ENCODE measurements at regions not wholly inside any gene's neighbourhood (a gene's known extent, or its start where the extent isn't known, plus 50 kb on each side); places are given as distances from the start of the nearest gene placed in this dataset.

DNA sequence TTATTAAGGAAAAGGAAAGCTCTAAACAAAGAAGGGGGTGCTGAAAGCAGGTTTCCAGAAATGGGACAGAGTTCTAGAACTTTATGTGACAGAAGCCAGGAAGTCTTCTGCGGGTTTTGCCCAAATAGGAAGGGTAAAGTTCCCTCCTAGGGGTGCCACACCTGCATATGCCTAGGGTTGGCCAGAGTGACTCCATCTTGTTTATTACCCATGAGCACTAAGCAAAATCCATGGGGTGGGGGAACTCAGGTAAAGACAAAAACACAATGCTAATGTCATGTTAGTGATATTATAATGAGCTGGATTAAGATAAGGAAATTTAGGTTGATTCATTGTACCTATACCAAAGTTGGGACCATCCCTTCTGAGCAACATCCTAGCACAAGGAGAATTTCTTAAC, 1132.7 kb downstream of the KCNT2 start:
- DNase-seq (ENCODE audit: low read depth, low spot score) = no peak
- no peaks in the 10 kb centered on the region for H3K4me1 ChIP-seq (ENCODE audit: control insufficient read depth, insufficient read depth, low read length)
- H3K9me3 ChIP-seq (ENCODE audit: control insufficient read depth, insufficient read depth, low read length) = no peaks in the 10 kb centered on the region
- H3K4me3 ChIP-seq (ENCODE audit: low read length) = no peak overlapping the region
- H3K27me3 ChIP-seq (ENCODE audit: control insufficient read depth, insufficient read depth, low read length) = no peaks in the 10 kb centered on the region
- no CpG with 5 or more reads among the region's 1 CpG for WGBS (ENCODE audit: insufficient coverage, insufficient read length)
- H3K27ac ChIP-seq (ENCODE audit: low read length) = no peak overlapping the region
- H3K36me3 ChIP-seq (ENCODE audit: control insufficient read depth, insufficient read depth, low read length) = no peaks in the 10 kb centered on the region

GRCh38 chr1:195472291-195472690, 1135.9 kb downstream of the KCNT2 start:
- no CpG with 5 or more reads among the region's 4 CpGs for WGBS (ENCODE audit: insufficient coverage, insufficient read length)
- DNase-seq (ENCODE audit: low read depth, low spot score) = no peak
- Histone ChIP-seq H3K27ac (ENCODE audit: low read length) (no peak overlapping the region), H3K36me3 (ENCODE audit: control insufficient read depth, insufficient read depth, low read length) (no peaks in the 10 kb centered on the region), H3K4me3 (ENCODE audit: low read length) (no peak overlapping the region), H3K9me3 (ENCODE audit: control insufficient read depth, insufficient read depth, low read length) (no peaks in the 10 kb centered on the region), H3K27me3 (ENCODE audit: control insufficient read depth, insufficient read depth, low read length) (no peaks in the 10 kb centered on the region), H3K4me1 (ENCODE audit: control insufficient read depth, insufficient read depth, low read length) (no peaks in the 10 kb centered on the region)

- no peak for DNase-seq (ENCODE audit: low read depth, low spot score)
- H3K36me3 ChIP-seq (ENCODE audit: control insufficient read depth, insufficient read depth, low read length) = no peaks in the 10 kb centered on the region
- WGBS (ENCODE audit: insufficient coverage, insufficient read length) = no CpG with 5 or more reads among the region's 1 CpG
- no peaks in the 10 kb centered on the region for H3K27me3 ChIP-seq (ENCODE audit: control insufficient read depth, insufficient read depth, low read length)
- H3K27ac ChIP-seq (ENCODE audit: low read length) = no peak overlapping the region
- no peaks in the 10 kb centered on the region for H3K4me1 ChIP-seq (ENCODE audit: control insufficient read depth, insufficient read depth, low read length)
- H3K4me3 ChIP-seq (ENCODE audit: low read length) = no peak overlapping the region
- H3K9me3 ChIP-seq (ENCODE audit: control insufficient read depth, insufficient read depth, low read length) = no peaks in the 10 kb centered on the region
These were observed 1141.6 kb downstream of the KCNT2 start for GRCh38 chr1:195466639-195467038.

- no peak overlapping the region for H3K4me3 ChIP-seq (ENCODE audit: low read length)
- H3K36me3 ChIP-seq (ENCODE audit: control insufficient read depth, insufficient read depth, low read length) = no peaks in the 10 kb centered on the region
- DNase-seq (ENCODE audit: low read depth, low spot score) = no peak
- H3K27me3 ChIP-seq (ENCODE audit: control insufficient read depth, insufficient read depth, low read length) = no peaks in the 10 kb centered on the region
- H3K27ac ChIP-seq (ENCODE audit: low read length) = no peak overlapping the region
- H3K4me1 ChIP-seq (ENCODE audit: control insufficient read depth, insufficient read depth, low read length) = no peaks in the 10 kb centered on the region
- H3K9me3 ChIP-seq (ENCODE audit: control insufficient read depth, insufficient read depth, low read length) = no peaks in the 10 kb centered on the region
These were observed 1145.6 kb downstream of the KCNT2 start for GRCh38 chr1:195462646-195463045.

- H3K27me3 ChIP-seq (ENCODE audit: control insufficient read depth, insufficient read depth, low read length) = no peaks in the 10 kb centered on the region
- no peaks in the 10 kb centered on the region for H3K9me3 ChIP-seq (ENCODE audit: control insufficient read depth, insufficient read depth, low read length)
- no peak overlapping the region for H3K27ac ChIP-seq (ENCODE audit: low read length)
- no peak for DNase-seq (ENCODE audit: low read depth, low spot score)
- no CpG with 5 or more reads among the region's 2 CpGs for WGBS (ENCODE audit: insufficient coverage, insufficient read length)
- no peak overlapping the region for H3K4me3 ChIP-seq (ENCODE audit: low read length)
- no peaks in the 10 kb centered on the region for H3K4me1 ChIP-seq (ENCODE audit: control insufficient read depth, insufficient read depth, low read length)
- no peaks in the 10 kb centered on the region for H3K36me3 ChIP-seq (ENCODE audit: control insufficient read depth, insufficient read depth, low read length)
These were observed 1146.1 kb downstream of the KCNT2 start for GRCh38 chr1:195462152-195462551.

- no peak for DNase-seq (ENCODE audit: low read depth, low spot score)
- Histone ChIP-seq H3K9me3 (ENCODE audit: control insufficient read depth, insufficient read depth, low read length) (no peaks in the 10 kb centered on the region), H3K27me3 (ENCODE audit: control insufficient read depth, insufficient read depth, low read length) (no peaks in the 10 kb centered on the region), H3K4me1 (ENCODE audit: control insufficient read depth, insufficient read depth, low read length) (no peaks in the 10 kb centered on the region), H3K27ac (ENCODE audit: low read length) (no peak overlapping the region), H3K4me3 (ENCODE audit: low read length) (no peak overlapping the region), H3K36me3 (ENCODE audit: control insufficient read depth, insufficient read depth, low read length) (no peaks in the 10 kb centered on the region)
These were observed 1149.9 kb downstream of the KCNT2 start for GRCh38 chr1:195458365-195458764.

- H3K4me3 ChIP-seq (ENCODE audit: low read length) = no peak overlapping the region
- H3K4me1 ChIP-seq (ENCODE audit: control insufficient read depth, insufficient read depth, low read length) = no peaks in the 10 kb centered on the region; the same call in 1 of the 2 replicates
- H3K36me3 ChIP-seq (ENCODE audit: control insufficient read depth, insufficient read depth, low read length) = no peaks in the 10 kb centered on the region
- no peaks in the 10 kb centered on the region for H3K9me3 ChIP-seq (ENCODE audit: control insufficient read depth, insufficient read depth, low read length)
- no peak overlapping the region for H3K27ac ChIP-seq (ENCODE audit: low read length)
- H3K27me3 ChIP-seq (ENCODE audit: control insufficient read depth, insufficient read depth, low read length) = no peaks in the 10 kb centered on the region
- DNase-seq (ENCODE audit: low read depth, low spot score) = no peak
- WGBS (ENCODE audit: insufficient coverage, insufficient read length) = no CpG with 5 or more reads among the region's 2 CpGs
These were observed 1157.4 kb downstream of the KCNT2 start for GRCh38 chr1:195450794-195451193.

DNA sequence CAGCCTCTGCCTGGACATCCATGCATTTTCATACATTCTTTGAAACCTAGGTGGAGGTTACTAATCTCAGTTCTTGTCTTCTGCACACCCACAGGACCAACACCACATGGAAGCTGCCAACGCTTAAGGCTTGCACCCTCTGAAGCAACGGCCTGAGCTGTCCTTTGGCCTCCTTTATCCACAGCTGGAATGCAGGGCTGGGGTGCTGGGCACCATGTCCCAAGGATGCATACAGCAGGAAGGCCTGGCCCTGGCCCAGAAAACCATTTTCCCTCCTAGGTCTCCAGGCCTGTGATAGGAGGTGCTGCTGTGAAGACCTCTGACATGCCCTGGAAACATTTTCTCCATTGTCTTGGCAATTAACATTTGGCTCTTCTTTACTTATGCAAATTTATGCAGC, 1168.6 kb downstream of the KCNT2 start:
- Histone ChIP-seq H3K9me3 (ENCODE audit: control insufficient read depth, insufficient read depth, low read length) (no peaks in the 10 kb centered on the region), H3K27ac (ENCODE audit: low read length) (no peak overlapping the region), H3K36me3 (ENCODE audit: control insufficient read depth, insufficient read depth, low read length) (no peaks in the 10 kb centered on the region), H3K4me3 (ENCODE audit: low read length) (no peak overlapping the region), H3K4me1 (ENCODE audit: control insufficient read depth, insufficient read depth, low read length) (no peaks in the 10 kb centered on the region), H3K27me3 (ENCODE audit: control insufficient read depth, insufficient read depth, low read length) (no peaks in the 10 kb centered on the region)
- no peak for DNase-seq (ENCODE audit: low read depth, low spot score)
- no CpG with 5 or more reads among the region's 2 CpGs for WGBS (ENCODE audit: insufficient coverage, insufficient read length)

GRCh38 chr1:195434566-195435203, 1173.6 kb downstream of the KCNT2 start:
- no peaks in the 10 kb centered on the region for H3K36me3 ChIP-seq (ENCODE audit: control insufficient read depth, insufficient read depth, low read length)
- H3K9me3 ChIP-seq (ENCODE audit: control insufficient read depth, insufficient read depth, low read length) = no peaks in the 10 kb centered on the region
- H3K27me3 ChIP-seq (ENCODE audit: control insufficient read depth, insufficient read depth, low read length) = no peaks in the 10 kb centered on the region
- no peaks in the 10 kb centered on the region for H3K4me1 ChIP-seq (ENCODE audit: control insufficient read depth, insufficient read depth, low read length)
- H3K4me3 ChIP-seq (ENCODE audit: low read length) = no peak overlapping the region
- WGBS (ENCODE audit: insufficient coverage, insufficient read length) = no CpG with 5 or more reads among the region's 4 CpGs
- no peak overlapping the region for H3K27ac ChIP-seq (ENCODE audit: low read length)
- DNase-seq (ENCODE audit: low read depth, low spot score) = no peak

- no peaks in the 10 kb centered on the region for H3K36me3 ChIP-seq (ENCODE audit: control insufficient read depth, insufficient read depth, low read length)
- H3K4me1 ChIP-seq (ENCODE audit: control insufficient read depth, insufficient read depth, low read length) = no peaks in the 10 kb centered on the region
- WGBS (ENCODE audit: insufficient coverage, insufficient read length) = no CpG with 5 or more reads among the region's 1 CpG
- no peaks in the 10 kb centered on the region for H3K27me3 ChIP-seq (ENCODE audit: control insufficient read depth, insufficient read depth, low read length)
- no peak for DNase-seq (ENCODE audit: low read depth, low spot score)
- H3K9me3 ChIP-seq (ENCODE audit: control insufficient read depth, insufficient read depth, low read length) = no peaks in the 10 kb centered on the region
- H3K27ac ChIP-seq (ENCODE audit: low read length) = no peak overlapping the region
- H3K4me3 ChIP-seq (ENCODE audit: low read length) = no peak overlapping the region
These were observed 1177.4 kb downstream of the KCNT2 start for GRCh38 chr1:195430826-195431225.

DNA sequence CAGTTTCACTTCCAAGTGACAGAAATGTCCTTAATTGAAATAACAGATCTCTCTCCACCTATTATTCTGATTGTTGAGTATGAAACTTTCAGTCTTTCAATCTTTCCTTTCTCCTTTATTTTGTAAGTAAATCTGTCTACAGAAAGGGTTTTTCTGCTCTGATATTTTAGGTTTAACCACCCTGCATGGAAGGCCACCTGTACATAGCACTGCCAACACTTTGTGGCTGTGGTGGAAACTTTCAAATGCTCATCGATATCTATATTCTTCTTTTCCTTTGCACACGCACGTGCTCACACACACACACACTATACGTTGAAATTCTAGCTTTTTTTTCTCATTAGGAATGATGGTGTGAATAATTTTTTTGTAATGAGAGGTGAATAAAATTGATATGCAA, 1179.3 kb downstream of the KCNT2 start:
- Histone ChIP-seq H3K4me1 (ENCODE audit: control insufficient read depth, insufficient read depth, low read length) (no peaks in the 10 kb centered on the region), H3K36me3 (ENCODE audit: control insufficient read depth, insufficient read depth, low read length) (no peaks in the 10 kb centered on the region), H3K27ac (ENCODE audit: low read length) (no peak overlapping the region), H3K27me3 (ENCODE audit: control insufficient read depth, insufficient read depth, low read length) (no peaks in the 10 kb centered on the region), H3K4me3 (ENCODE audit: low read length) (no peak overlapping the region), H3K9me3 (ENCODE audit: control insufficient read depth, insufficient read depth, low read length) (no peaks in the 10 kb centered on the region)
- DNase-seq (ENCODE audit: low read depth, low spot score) = no peak
- no CpG with 5 or more reads among the region's 4 CpGs for WGBS (ENCODE audit: insufficient coverage, insufficient read length)

Measured in iPS DF 6.9 (cell line).